HS-27A (cell line): ENCODE measurements at regions not wholly inside any gene's neighbourhood (a gene's known extent, or its start where the extent isn't known, plus 50 kb on each side); places are given as distances from the start of the nearest gene placed in this dataset.

ENCODE experiments used
- DNase-seq: peaks from one replicate; pipeline ENCODE4 v3.0.0-alpha.2; 2012; ENCODE audit warnings: low read depth, missing footprints

- peak; percentile 63 for DNase-seq
Observed at GRCh38 chr2:196249171-196249570, 77.8 kb upstream of the STK17B start.

GRCh38 chr2:196249860-196250259 lies 78.5 kb upstream of the STK17B start:
- no peak for DNase-seq

DNA sequence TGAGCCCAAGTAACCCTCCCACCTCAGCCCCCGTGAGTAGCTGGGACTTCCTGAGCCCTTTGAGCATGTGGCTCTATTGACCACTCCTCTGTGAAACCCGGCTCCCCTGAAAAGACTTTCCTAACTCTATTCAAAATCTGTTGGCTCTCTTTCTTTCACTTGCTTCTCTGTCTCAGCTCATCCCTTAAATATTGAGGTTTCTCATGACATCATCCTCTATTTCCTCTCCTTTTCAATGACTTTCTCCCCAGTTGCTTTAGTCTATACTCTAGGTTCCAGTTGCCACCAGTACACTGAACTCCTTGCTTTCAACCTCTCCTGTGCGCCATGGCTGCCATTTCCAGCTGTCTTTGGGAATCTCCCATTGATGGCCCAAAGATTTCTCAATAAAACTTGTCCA lies 79.8 kb upstream of the STK17B start:
- DNase-seq, result no peak

DNA sequence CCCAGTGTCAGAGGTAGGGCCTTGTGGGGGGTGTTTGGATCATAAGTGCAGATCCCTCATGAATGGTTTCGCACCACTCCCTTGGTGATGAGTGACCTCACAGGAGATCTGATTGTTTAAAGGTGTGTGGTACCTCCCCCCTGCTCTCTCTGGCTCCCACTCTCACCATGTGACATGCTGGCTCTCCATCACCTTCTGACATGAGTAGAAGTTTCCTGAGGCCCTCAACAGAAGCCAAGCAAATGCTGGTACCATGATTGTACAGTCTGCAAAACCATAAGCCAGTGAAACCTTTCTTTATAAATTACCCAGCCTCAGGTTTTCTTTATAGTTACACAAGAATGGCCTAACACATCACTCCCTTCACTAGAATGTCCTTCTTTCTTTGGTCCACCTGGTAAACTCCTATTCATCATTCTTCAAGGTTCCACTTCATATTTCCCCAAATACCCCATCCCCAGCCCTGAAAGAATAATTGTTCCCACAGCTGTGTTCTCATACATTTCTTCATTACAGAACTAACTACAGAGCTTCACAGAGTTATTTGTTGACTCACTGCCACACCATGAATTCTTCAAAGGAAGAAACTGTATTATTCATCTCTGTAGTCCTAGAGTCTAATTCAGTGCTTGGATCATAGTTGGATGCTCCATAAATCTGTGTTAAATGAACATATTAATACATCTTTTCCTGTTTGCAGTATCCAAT lies 81.2 kb upstream of the STK17B start:
- no peak for DNase-seq

DNA sequence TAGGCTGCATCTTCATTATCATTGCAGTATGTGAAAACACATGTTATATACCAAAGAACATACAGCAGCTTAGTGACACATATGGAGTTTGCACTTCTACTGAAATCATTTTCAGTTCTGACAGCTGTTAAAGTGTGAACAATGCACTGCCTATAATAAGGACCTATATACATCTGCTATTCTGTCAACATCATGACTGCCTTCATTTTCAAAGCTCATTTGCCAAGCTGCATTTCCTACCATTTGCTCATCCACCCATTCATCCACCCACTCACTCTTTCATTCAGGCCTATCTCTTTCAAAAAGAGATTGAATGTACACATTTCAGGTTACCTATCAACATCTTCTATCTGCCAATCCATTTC lies 81.7 kb upstream of the STK17B start:
- no peak for DNase-seq

DNA sequence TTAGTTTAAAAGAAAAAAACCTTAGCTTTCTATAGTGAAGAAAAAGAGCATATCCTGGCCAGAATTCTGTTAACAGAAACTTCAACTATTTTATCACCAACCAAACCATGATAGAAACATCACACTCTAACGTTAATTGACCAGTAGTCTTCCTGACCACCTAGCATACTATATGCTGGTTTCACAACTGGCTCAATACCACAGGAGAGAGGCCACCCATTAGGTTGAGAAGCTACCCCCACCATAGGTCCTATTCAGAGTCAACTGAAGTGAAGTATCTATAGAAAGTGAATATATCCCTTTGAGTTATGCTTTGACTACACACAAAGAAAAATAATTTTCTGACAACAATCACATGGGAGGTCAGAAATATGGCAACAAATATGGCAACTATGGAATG lies 85.2 kb upstream of the STK17B start:
- DNase-seq, result no peak

DNA sequence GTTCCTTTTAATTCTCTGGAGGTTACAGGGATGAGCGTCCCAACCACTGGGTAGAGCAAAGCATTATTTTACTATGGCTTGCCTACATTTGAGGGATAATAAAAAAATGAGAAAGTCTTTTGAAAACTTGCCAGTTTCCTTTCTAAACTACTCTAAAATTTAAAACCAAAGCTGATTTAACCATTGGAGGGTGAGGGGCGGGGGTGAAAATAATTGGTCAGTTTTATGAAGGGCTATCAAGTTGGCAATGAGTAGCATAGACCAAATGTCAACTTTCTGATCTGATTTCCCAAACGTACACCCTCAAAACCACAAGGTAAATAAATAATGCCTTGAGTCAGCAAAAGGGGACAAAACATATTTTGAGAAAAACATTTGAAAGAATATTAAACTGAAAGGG lies 85.7 kb upstream of the STK17B start:
- no peak for DNase-seq

DNA sequence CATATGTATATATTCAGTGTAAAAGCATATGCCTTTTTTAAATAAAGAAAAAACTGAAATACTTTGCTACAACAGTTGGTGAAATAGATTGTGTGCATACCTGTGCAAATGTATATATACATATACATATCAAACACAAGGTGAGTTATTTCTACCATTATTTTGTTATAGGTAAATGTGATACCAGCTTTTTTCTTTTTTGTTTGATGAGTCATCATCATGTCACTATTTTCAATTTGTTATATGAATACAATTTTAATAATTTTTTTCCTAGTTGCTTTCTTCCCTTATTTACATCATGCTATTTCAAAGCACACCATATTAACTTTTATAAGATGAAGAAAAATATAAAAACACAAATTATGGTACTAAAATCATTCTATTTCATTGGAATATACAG lies 87.0 kb upstream of the STK17B start:
- no peak for DNase-seq

- DNase-seq, result no peak
Observed at GRCh38 chr2:196259507-196260481, 88.4 kb upstream of the STK17B start.

DNA sequence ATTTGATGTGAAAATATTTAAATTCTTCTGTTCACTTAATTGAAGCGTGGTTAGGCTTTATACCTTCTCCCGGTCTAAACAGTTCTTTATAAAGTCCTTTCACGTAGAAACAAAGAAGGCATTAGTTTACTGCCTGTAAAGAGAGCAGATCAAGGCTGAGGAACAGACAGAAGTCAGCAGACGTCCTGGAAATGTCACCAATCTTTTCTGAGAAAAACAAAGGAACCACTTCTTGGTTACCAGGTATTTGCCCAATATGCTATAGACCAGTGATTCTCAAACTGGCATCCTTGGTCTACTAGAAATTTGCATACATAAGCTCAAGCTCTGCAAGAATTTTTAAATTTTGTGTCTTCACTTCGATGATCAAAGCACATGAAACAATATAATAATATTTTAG lies 89.2 kb upstream of the STK17B start:
- no peak for DNase-seq

- DNase-seq, result no peak
Observed at GRCh38 chr2:196262606-196263005, 91.2 kb upstream of the STK17B start.

DNA sequence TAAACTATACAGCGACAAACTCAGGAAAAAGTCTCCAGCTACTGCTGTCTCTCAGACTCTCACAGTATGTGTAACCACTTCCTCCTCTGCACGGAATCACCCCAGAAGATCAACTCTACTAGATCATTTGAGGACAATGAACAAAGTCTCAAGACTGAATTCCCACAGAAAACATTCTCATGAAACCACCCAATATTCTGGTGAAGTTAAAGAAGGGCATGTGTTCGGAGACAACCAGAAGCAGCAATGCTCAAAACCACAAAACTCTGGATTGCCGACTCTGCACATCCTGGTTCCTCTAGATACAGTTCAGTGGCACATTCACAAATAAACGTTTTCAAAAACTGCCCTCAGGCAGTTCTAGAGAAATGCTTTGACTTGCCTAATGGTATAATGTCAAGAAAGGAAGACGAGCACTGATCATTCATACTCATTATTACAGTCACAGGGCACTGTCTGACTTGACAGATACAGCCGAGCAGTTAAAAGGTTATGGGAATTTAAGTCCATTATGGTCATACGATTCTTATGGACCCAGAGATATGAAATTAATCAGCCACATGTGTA lies 91.9 kb upstream of the STK17B start:
- no peak for DNase-seq

- no peak for DNase-seq
Observed at GRCh38 chr2:196266351-196266750, 95.0 kb upstream of the STK17B start.

DNA sequence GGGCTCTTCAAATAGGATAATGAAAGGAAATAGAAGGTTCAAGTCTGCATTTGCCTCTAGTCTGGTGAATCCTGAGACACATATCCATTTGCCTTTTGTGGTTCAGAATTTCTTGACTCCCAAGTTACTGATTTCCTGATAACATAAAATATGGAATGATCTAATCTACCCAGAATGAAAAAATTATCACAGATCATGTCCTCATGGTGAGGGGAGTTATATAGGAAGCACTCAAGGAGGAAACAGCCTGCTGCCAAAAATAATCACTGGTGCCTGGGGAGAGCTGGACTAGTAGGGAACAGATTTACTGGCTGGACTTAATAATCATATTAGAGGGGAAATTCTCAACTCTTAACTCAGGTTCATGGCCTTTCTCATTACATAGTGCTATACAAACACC lies 95.5 kb upstream of the STK17B start:
- DNase-seq, result no peak

DNA sequence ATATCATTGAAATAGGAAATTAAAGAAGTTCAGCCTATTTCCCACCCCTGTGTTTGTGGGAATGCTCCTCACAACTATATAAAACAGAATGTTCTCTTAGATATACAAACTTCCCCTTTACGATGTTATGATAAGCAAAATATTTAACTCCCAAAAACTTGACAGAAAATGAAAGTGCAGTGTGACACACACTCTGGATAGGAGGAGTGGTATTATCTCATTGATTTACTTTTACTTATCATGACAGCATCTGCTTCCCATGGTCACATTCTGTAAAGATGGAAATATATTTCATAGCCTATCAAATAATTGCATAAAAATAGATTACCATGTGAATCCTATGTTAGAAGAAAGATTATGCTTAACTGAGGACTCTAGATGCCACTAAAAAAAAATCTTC lies 96.6 kb upstream of the STK17B start:
- no peak for DNase-seq

- DNase-seq, result no peak
Observed at GRCh38 chr2:196268538-196269338, 97.4 kb upstream of the STK17B start.

GRCh38 chr2:196271795-196272194 lies 100.4 kb upstream of the STK17B start:
- no peak for DNase-seq

GRCh38 chr2:196274387-196274809 lies 103.0 kb upstream of the STK17B start:
- DNase-seq, result no peak

DNA sequence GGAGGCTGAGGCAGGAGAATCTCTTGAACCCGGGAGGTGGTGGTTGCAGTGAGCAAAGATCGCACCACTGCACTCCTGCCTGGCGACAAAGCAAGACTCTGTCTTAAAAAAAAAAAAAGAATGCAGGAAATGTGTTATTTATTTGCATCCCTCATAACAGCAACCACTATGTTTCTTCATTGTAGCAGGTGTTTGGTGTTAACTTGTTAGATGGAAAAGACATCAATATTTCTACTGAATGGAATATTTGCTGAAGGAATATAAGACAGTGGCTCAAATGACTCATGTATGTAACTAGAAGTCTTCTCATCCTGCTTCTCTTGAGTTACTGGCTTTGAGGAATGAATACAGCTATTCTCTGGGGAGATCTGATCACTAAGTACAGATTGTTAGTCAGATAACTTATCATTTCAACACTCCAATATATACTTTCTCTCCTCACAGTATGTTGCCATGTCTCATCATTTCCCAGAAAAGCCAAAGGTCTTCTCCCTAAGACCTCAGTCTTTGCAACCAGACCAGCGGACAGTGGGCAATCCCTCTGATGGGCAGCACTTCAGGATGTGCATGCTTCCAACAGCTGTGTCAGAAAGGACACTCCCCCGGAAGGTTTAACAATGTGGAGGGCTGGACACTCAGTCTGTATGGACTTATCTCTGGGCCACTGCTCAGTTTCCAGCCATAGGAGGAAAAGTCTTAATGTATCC lies 104.4 kb upstream of the STK17B start:
- DNase-seq, result no peak

DNA sequence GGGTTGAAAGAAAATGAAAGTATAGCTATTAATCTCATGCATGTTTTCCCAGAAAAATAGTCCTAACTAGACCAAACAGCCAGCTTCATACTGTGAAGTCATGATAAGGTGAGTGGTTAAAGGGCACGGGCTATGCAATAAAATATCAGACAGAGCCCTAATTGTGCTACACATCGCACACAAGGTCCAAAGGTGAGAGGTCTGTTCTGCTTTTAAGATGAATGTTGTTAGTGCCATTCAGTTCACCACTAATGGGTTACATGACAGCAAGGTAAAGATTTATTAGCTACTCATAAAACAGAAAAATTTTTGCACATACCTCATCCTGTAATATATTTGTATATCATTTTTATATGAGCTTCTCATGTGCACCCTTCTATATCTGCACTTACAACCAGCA lies 105.0 kb upstream of the STK17B start:
- no peak for DNase-seq

DNA sequence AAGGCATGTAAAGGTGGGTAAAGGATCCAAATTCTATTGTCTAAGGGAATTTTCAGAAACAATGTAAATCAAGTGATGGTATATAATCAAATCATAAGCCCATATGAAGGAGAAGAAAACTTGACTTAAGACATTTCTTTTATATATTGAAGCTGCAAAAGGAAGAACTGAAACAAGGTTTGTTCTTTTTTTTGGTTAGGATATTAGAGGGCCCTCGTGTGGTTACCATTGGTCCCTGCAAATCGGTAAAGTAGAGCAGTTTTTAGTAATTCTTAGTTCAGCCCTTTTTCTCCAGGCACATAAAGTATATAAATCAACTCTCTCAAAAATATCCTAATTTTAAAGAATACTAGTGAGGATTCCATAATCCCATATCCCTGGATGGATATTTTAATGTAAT lies 105.6 kb upstream of the STK17B start:
- no peak for DNase-seq

DNA sequence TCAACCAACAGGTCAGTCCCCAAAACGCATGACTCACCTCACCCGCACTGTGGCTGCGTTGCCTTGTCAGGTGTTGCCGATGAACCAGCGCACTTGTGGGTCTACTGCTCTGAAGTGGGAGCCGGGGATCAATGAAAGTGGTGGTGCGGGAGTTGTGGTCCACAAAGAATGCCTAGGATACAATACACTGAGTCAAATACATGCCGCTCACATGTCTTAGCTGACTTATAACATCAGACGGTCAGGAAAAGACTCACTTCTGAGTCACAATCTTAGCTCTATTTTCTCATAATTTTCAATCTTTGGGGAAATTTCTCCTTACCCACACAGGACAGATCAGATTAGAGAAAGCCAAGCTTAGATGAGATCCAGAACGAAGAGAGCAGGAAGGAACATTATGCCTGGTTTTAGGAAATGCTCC lies 107.1 kb upstream of the STK17B start:
- DNase-seq, result peak; percentile 68
